ENCODE measurements at regions not wholly inside any gene's neighbourhood (a gene's known extent, or its start where the extent isn't known, plus 50 kb on each side); places are given as distances from the start of the nearest gene placed in this dataset.

- TF ChIP-seq CTCF (conservative IDR thresholded peaks at IDR 0.05; ENCODE audit: low read length), result no peak
- no peak for TF ChIP-seq EZH2phosphoT487 (IDR thresholded peaks at IDR 0.05; ENCODE audit: borderline replicate concordance, low read depth, low read length)
Measured at GRCh38 chr14:71538288-71538687, 393.9 kb upstream of the RGS6 start.
